Testis (tissue), 2 donors: ENCODE measurements at regions not wholly inside any gene's neighbourhood (a gene's known extent, or its start where the extent isn't known, plus 50 kb on each side); places are given as distances from the start of the nearest gene placed in this dataset.

ENCODE experiments used
- CTCF ChIP-seq, 3 experiments: fragments of 450-650 bp in 2 of 3; fragments of 200-600 bp in 1 of 3; sonication (generic) in 1 of 3; IDR thresholded peaks; one replicate each; pipeline ENCODE4 v1.5.1; 2016 to 2019; ENCODE audit warnings: antibody characterized with exemption in 3 of 3, mild to moderate bottlenecking in 2 of 3, moderate library complexity in 1 of 3
- POLR2A ChIP-seq: fragments of 450-650 bp; IDR thresholded peaks from one replicate; pipeline ENCODE4 v1.6.1; 2017; ENCODE audit warnings: antibody characterized with exemption, mild to moderate bottlenecking, moderate library complexity

- TF ChIP-seq CTCF (IDR thresholded peaks at IDR 0.05): no peak
- no peak for TF ChIP-seq POLR2A
These were observed 103.2 kb downstream of the FAM161A start for GRCh38 chr2:61750624-61751023.
